Stimulated activated CD8-positive, alpha-beta memory T cell treated with anti-CD3 and anti-CD28 coated beads, Interleukin-12 subunit alpha, Interleukin-12 subunit beta, amount 100 ng/mL, for 4 hours (primary cell): ENCODE measurements at regions not wholly inside any gene's neighbourhood (a gene's known extent, or its start where the extent isn't known, plus 50 kb on each side); places are given as distances from the start of the nearest gene placed in this dataset.
"Not testable (repeated sequence)": the region's sequence is repeated elsewhere in the genome, so short reads cannot be mapped to it uniquely, and the experiment has no call there.

Experiments
- DNase-seq: peaks from one replicate; pipeline ENCODE4 v3.0.0-alpha.2; 2020; ENCODE audit warnings: low read depth

GRCh38 chr16:86076606-86077005 is 177.6 kb downstream of the IRF8 start:
- no peak for DNase-seq

DNA sequence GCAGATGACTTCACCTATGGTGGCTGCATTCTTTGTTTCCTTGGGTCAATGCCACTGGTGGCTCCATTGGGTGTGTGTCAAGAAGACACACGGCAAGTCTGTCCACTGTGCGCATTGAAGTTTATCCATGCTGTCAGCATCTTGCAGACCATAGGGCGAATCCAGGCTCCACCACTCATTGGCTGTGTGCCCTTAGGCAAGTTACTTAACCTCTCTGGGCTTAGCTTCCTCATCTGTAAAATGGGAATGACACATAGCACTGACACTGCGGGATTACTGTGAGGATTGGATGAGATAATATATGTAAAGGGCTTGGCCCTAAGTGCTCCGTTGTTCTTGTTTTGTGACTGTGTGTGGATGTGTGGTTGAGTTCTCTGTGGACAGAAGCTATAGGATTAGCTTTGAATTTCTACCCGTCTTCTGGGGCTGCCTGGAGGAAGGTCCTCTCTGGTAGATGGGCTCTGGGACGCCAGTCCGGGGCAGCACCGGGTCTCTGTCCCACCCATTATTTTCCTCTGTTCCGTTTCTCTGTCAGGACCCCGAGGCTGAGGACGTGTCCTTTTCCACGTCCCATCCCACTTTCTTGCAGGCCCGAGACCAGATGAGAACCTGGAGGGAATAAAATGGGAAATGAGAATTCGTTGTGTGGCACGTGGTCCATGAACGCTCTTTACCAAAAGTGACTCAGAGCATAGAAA is 178.4 kb downstream of the IRF8 start:
- no peak for DNase-seq

- no peak for DNase-seq
Observed at GRCh38 chr16:86078121-86078600, 179.2 kb downstream of the IRF8 start.

DNA sequence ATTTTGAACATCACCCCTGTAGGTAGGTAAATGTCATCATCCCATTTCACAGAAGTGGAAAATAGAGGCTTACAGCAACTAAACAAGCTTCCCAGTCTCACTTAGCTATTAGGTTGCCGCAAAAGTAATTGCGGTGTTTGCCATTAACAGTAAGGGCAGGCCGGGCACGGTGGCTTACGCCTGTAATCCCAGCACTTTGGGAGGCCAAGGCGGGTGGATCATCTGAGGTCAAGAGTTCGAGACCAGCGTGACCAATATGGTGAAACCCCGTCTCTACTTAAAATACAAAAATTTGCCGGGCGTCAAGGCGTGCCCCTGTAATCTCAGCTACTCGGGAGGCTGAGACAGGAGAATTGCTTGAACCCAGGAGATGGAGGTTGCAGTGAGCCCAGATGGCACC is 179.7 kb downstream of the IRF8 start:
- DNase-seq = not testable (repeated sequence)

- no peak for DNase-seq
Observed at GRCh38 chr16:86079255-86079885, 180.4 kb downstream of the IRF8 start.

DNA sequence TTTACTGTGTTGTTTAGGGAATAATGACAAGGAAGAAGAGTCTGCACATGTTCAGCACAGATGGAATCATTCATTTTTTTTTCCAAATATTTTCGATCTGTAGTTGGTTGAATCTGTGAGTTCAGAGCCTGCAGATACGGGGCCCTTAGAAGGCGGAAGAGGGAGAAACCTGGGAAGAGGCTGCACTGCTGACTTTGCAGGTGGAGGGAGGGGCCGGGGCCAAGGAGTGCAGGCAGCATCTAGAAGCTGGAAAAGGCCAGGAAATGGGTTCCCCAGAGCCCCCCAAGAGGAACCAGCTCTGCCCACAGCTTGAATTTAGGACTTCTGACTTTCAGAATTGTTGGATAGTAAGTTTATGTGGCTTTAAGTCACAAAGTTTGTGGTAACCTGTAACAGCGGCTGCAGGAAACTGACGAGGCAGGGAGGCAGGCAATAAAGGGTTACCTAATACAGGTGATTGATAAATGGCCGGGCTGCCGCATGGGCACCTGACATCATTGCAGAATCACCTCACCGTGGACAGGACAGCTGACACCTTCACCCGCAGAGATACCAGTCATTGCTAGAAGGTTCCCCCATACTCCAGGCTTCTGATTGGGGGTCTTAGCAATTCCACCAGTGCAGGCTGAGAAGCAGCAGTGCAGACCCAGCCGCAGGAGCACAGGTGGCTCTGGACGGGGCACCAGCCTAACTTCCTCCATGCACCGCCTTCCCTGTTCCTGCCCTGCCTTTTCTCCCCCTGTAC is 181.3 kb downstream of the IRF8 start:
- DNase-seq = no peak

- no peak for DNase-seq
Observed at GRCh38 chr16:86080982-86081381, 182.0 kb downstream of the IRF8 start.

- no peak for DNase-seq
Observed at GRCh38 chr16:86082418-86083030, 183.6 kb downstream of the IRF8 start.

- no peak for DNase-seq
Observed at GRCh38 chr16:86083382-86084002, 184.5 kb downstream of the IRF8 start.

- no peak for DNase-seq
Observed at GRCh38 chr16:86085161-86085611, 186.2 kb downstream of the IRF8 start.

- DNase-seq = no peak
Observed at GRCh38 chr16:86085795-86086194, 186.8 kb downstream of the IRF8 start.

DNA sequence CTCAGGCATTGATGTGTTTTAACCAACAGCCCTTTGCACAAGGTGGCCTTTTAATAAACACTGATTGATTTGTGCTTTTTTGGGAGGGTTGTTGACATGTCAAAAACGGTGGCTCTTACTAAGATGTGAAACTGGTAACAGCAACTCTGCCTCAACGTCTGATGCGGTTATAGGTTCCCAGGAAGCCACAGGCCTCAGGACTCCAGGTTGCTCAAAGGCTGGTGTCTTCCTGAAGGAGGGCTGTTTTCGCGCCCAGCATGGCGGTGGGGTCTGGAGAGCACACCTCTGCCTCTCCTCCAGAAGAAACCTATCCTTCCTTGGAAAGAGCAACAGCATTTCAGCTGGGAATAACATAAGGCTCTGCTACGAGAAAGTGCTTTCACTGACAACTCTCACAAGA is 187.5 kb downstream of the IRF8 start:
- no peak for DNase-seq

- no peak for DNase-seq
Observed at GRCh38 chr16:86087011-86087895, 188.3 kb downstream of the IRF8 start.

DNA sequence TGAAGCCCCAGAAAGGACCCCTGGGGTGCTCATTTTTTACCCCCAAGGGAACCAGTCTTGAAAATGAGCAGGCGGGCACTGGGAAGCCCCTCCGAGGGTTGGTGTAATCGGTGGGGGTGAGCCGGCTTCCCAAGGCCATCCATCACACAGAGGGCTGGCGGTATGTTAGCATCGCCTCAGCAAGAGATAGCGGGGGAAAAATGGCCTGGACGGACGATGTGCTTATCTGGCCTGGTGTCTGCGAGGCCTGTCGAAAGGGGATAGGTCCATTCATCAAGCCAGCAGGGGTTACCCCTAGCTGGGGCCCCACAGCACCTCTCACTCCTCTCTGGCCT is 188.9 kb downstream of the IRF8 start:
- DNase-seq = no peak

GRCh38 chr16:86088287-86088686 is 189.3 kb downstream of the IRF8 start:
- DNase-seq = no peak

GRCh38 chr16:86088816-86089215 is 189.9 kb downstream of the IRF8 start:
- DNase-seq = no peak

DNA sequence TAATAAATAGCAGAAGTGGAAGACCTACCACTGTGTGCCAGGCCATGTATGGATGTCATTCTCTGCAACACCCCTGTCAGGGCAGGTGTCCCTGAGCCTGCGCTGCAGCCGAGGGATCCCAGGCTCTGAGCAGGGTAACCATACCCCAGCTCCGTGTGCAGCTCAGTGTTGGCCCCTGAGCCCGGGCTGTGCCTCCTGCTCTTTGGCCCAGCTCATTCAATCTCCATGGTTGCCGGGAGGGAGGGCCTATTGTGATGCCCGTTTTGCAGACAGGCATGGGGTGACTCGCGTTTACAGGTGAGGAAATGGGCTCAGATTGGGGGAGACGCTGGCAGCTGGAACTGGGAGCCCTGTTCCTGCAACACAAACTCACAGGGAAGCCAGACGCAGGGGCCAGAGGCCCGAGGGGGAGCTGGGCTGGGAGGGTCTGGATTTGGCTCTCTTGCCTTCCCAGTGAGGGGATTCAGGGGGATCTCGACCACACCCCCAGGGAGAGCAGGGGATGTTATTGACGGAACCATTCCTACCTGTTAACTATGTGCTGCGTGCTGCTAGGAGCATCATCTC is 190.5 kb downstream of the IRF8 start:
- no peak for DNase-seq

- no peak for DNase-seq
Observed at GRCh38 chr16:86089991-86090390, 191.0 kb downstream of the IRF8 start.

GRCh38 chr16:86090461-86091170 is 191.7 kb downstream of the IRF8 start:
- DNase-seq = no peak

DNA sequence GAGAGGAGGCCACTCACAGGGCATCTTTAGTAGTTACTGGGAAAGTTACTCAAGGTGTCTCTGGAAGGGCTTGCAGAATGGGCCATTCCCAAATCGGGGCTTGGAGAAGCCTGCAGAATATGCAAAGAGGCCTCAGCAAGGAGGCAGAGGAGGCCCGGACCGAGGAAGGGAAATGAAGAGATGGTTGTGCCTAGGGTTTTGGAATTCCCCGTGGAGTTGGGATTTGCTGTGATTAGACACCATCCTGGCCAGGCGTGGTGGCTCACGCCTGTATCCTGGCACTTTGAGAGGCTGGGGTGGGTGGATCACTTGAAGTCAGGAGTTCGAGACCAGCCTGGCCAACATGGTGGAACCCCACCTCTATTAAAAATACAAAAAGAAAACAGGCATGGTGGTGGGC is 193.0 kb downstream of the IRF8 start:
- DNase-seq = no peak
